Astrocyte (in vitro differentiated cells and primary cell): ENCODE measurements at regions not wholly inside any gene's neighbourhood (a gene's known extent, or its start where the extent isn't known, plus 50 kb on each side); places are given as distances from the start of the nearest gene placed in this dataset.

Experiments
- DNase-seq: peaks from one replicate; pipeline ENCODE4 v3.0.0-alpha.2; 2010; ENCODE audit warnings: low read depth
- FAIRE-seq: peaks from 2 replicates; lab custom pipeline; 2011; peaks lifted over from hg19 to GRCh38; lab: Jason Lieb, UNC
- H2AFZ ChIP-seq: 2 replicates; pipeline ENCODE4 v1.6.0; 2012; ENCODE audit warnings: low read depth, low read length, inconsistent platforms
- H3K27ac ChIP-seq: 2 replicates; pipeline ENCODE4 v1.5.1; 2011; ENCODE audit warnings: low read depth, low read length, inconsistent platforms
- H3K27me3 ChIP-seq: 2 replicates; pipeline ENCODE4 v1.6.0; 2011; ENCODE audit warnings: low read length, inconsistent platforms; ENCODE audit not compliant: insufficient read depth
- H3K36me3 ChIP-seq: 2 replicates; pipeline ENCODE4 v1.5.1; 2011; ENCODE audit warnings: low read length, inconsistent platforms; ENCODE audit not compliant: insufficient read depth
- H3K4me1 ChIP-seq: 2 replicates; pipeline ENCODE4 v1.5.1; 2011; ENCODE audit warnings: low read length, inconsistent platforms; ENCODE audit not compliant: insufficient read depth
- H3K4me2 ChIP-seq: 2 replicates; pipeline ENCODE4 v1.6.0; 2012; ENCODE audit warnings: low read length, inconsistent platforms
- H3K4me3 ChIP-seq: 2 replicates; pipeline ENCODE4 v1.5.1; 2011; ENCODE audit warnings: low read depth, mild to moderate bottlenecking, low read length, inconsistent platforms; ENCODE audit not compliant: insufficient read depth
- H3K79me2 ChIP-seq: 2 replicates; pipeline ENCODE4 v1.6.0; 2012; ENCODE audit warnings: mild to moderate bottlenecking, low read length, inconsistent platforms; ENCODE audit not compliant: insufficient read depth
- H3K9ac ChIP-seq: 2 replicates; pipeline ENCODE4 v1.6.0; 2012; ENCODE audit warnings: mild to moderate bottlenecking, low read length, inconsistent platforms
- H3K9me3 ChIP-seq: 2 replicates; pipeline ENCODE4 v1.5.1; 2012; ENCODE audit warnings: low read depth, mild to moderate bottlenecking, low read length, inconsistent platforms; ENCODE audit not compliant: insufficient read depth
- H4K20me1 ChIP-seq: 2 replicates; pipeline ENCODE4 v1.6.0; 2012; ENCODE audit warnings: low read length, inconsistent platforms; ENCODE audit not compliant: insufficient read depth
- H3K27ac Mint-ChIP-seq: one replicate; pipeline ENCODE4 v1.8.0; 2021; ENCODE audit warnings: mild to moderate bottlenecking, mixed read lengths; ENCODE audit not compliant: unreplicated experiment
- H3K27me3 Mint-ChIP-seq: one replicate; pipeline ENCODE4 v1.8.0; 2021; ENCODE audit warnings: low read depth, mixed read lengths; ENCODE audit not compliant: unreplicated experiment
- H3K36me3 Mint-ChIP-seq: one replicate; pipeline ENCODE4 v1.8.0; 2021; ENCODE audit warnings: low read depth, mixed read lengths; ENCODE audit not compliant: unreplicated experiment
- H3K4me1 Mint-ChIP-seq: one replicate; pipeline ENCODE4 v1.8.0; 2021; ENCODE audit warnings: low read depth, mixed read lengths; ENCODE audit not compliant: unreplicated experiment
- H3K4me3 Mint-ChIP-seq: one replicate; pipeline ENCODE4 v1.8.0; 2021; ENCODE audit warnings: mild to moderate bottlenecking, moderate library complexity, mixed read lengths; ENCODE audit not compliant: unreplicated experiment
- H3K9me3 Mint-ChIP-seq: one replicate; pipeline ENCODE4 v1.8.0; 2021; ENCODE audit warnings: mild to moderate bottlenecking, mixed read lengths; ENCODE audit not compliant: unreplicated experiment
- EZH2 ChIP-seq: IDR thresholded peaks from 2 replicates; pipeline ENCODE4 v1.6.1; 2012; ENCODE audit warnings: mild to moderate bottlenecking, low read length, inconsistent platforms; ENCODE audit not compliant: insufficient read depth
- TF ChIP-seq, protein P1 (sequence below): IDR thresholded peaks from 2 replicates; pipeline ENCODE4 v1.5.1; 2011; ENCODE audit warnings: low read depth, mild to moderate bottlenecking, inconsistent platforms, low read length, moderate library complexity; ENCODE audit not compliant: insufficient read depth

DNA sequence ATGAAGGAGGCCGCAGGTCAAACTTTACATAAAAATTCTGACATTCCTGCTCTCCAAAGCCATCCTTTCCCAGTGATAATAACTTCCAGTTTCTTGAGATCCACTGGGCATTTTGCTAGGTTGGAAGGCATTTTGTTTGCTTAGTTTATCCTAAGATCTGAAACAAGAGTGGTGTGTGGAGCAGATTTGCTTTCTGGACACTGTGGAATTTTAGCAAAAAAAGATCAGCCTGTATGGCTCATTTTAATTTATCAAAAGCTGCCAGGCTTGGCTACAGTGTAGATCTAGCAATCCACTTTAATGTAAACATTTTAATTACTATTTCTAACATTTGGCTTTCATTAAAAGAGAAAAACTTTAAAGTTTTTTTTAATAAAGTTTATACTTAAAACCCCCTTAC lies 124.8 kb downstream of the SAMD9 start:
- Mint-ChIP-seq H3K4me1 (peaks cover 5% of the 10 kb centered on the region), H3K9me3 (no peaks in the 10 kb centered on the region), H3K27ac (no peak overlapping the region), H3K36me3 (no peaks in the 10 kb centered on the region), H3K27me3 (no peaks in the 10 kb centered on the region), H3K4me3 (no peak overlapping the region)
- no peak for DNase-seq
- no peaks in the 10 kb centered on the region for H3K36me3 ChIP-seq
- H3K27me3 ChIP-seq = no peaks in the 10 kb centered on the region
- H3K4me1 ChIP-seq = no peaks in the 10 kb centered on the region
- no peak overlapping the region for H3K9ac ChIP-seq
- no peak overlapping the region for H2AFZ ChIP-seq
- H3K4me2 ChIP-seq = no peak overlapping the region
- no peak overlapping the region for H3K4me3 ChIP-seq
- H3K9me3 ChIP-seq = no peaks in the 10 kb centered on the region
- no peaks in the 10 kb centered on the region for H3K79me2 ChIP-seq
- FAIRE-seq = no peak
- no peaks in the 10 kb centered on the region for H4K20me1 ChIP-seq
- no peak overlapping the region for H3K27ac ChIP-seq
- TF ChIP-seq, protein P1, sequence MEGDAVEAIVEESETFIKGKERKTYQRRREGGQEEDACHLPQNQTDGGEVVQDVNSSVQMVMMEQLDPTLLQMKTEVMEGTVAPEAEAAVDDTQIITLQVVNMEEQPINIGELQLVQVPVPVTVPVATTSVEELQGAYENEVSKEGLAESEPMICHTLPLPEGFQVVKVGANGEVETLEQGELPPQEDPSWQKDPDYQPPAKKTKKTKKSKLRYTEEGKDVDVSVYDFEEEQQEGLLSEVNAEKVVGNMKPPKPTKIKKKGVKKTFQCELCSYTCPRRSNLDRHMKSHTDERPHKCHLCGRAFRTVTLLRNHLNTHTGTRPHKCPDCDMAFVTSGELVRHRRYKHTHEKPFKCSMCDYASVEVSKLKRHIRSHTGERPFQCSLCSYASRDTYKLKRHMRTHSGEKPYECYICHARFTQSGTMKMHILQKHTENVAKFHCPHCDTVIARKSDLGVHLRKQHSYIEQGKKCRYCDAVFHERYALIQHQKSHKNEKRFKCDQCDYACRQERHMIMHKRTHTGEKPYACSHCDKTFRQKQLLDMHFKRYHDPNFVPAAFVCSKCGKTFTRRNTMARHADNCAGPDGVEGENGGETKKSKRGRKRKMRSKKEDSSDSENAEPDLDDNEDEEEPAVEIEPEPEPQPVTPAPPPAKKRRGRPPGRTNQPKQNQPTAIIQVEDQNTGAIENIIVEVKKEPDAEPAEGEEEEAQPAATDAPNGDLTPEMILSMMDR = no peak
- no peak for TF ChIP-seq EZH2

DNA sequence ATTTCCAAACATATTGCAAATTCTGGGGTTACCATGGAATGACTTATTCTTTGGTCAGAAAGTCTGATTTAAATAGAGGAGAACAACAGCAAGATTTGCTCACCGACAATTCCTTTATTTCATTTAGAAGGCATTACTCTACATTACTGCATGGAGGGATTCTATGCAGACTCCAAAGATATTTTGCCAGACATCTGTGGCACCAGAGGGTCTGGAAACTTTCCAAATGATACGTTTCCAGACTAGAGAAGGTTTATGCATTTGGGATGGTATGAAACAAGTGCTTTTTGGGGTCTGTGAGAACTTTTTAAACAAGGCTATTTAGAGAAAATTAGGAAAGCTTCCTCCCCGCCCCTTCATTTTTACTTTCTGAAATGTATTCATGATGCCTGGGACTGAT lies 125.3 kb downstream of the SAMD9 start:
- Mint-ChIP-seq H3K27me3 (no peaks in the 10 kb centered on the region), H3K27ac (no peak overlapping the region), H3K36me3 (no peaks in the 10 kb centered on the region), H3K4me3 (no peak overlapping the region), H3K9me3 (no peaks in the 10 kb centered on the region), H3K4me1 (peaks cover 10% of the 10 kb centered on the region)
- Histone ChIP-seq H3K79me2 (no peaks in the 10 kb centered on the region), H3K27me3 (no peaks in the 10 kb centered on the region), H2AFZ (no peak overlapping the region), H4K20me1 (no peaks in the 10 kb centered on the region), H3K27ac (no peak overlapping the region), H3K4me1 (peaks cover 4% of the 10 kb centered on the region), H3K9me3 (no peaks in the 10 kb centered on the region), H3K9ac (no peak overlapping the region), H3K4me3 (no peak overlapping the region), H3K4me2 (no peak overlapping the region), H3K36me3 (no peaks in the 10 kb centered on the region)
- DNase-seq = no peak
- TF ChIP-seq, protein P1 = no peak
- no peak for TF ChIP-seq EZH2
- FAIRE-seq = no peak

DNA sequence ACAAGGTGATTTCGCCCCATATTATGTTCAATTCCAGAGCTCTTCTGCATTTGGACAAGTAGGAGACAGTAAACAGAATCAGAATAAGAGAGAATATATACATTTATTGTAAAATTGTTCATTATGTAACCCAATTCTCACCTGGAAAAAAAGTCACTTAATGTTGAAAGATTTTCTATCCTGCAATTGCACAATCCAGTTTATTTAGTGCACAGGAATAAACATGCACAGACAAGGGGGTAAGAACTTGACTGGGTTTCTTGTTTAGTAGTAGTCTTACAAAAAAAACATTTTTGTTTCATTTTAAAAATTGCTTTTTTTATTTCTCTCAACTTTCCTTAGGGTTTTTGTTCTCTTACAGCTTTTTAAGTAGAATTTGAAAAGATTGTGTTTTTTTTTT lies 126.6 kb downstream of the SAMD9 start:
- H3K36me3 Mint-ChIP-seq = no peaks in the 10 kb centered on the region
- H3K9me3 Mint-ChIP-seq = no peaks in the 10 kb centered on the region
- DNase-seq = no peak
- no peak overlapping the region for H3K4me3 ChIP-seq
- H3K9ac ChIP-seq = no peak overlapping the region
- no peaks in the 10 kb centered on the region for H4K20me1 ChIP-seq
- peaks cover 17% of the 10 kb centered on the region for H3K4me1 Mint-ChIP-seq
- H3K4me2 ChIP-seq = no peak overlapping the region
- H3K27ac ChIP-seq = no peak overlapping the region
- H3K36me3 ChIP-seq = no peaks in the 10 kb centered on the region
- H3K9me3 ChIP-seq = no peaks in the 10 kb centered on the region
- H3K27me3 ChIP-seq = no peaks in the 10 kb centered on the region
- TF ChIP-seq, protein P1 = no peak
- no peak for TF ChIP-seq EZH2
- H2AFZ ChIP-seq = no peak overlapping the region
- H3K27me3 Mint-ChIP-seq = no peaks in the 10 kb centered on the region
- H3K4me1 ChIP-seq = peaks cover 6% of the 10 kb centered on the region
- no peak overlapping the region for H3K27ac Mint-ChIP-seq
- no peaks in the 10 kb centered on the region for H3K79me2 ChIP-seq
- no peak for FAIRE-seq
- H3K4me3 Mint-ChIP-seq = no peak overlapping the region
